Transverse colon (tissue), 4 donors: ENCODE measurements at regions not wholly inside any gene's neighbourhood (a gene's known extent, or its start where the extent isn't known, plus 50 kb on each side); places are given as distances from the start of the nearest gene placed in this dataset.

Source experiments
- CTCF ChIP-seq, 5 experiments: fragments of 200-600 bp in 3 of 5; fragments of 450-650 bp in 2 of 5; sonication (generic) in 3 of 5; IDR thresholded peaks; 1 replicate in 2 of 5; 2 replicates in 3 of 5; pipeline ENCODE4 v1.5.1; 2016 to 2017; ENCODE audit warnings: antibody characterized with exemption in 5 of 5, inconsistent platforms in 3 of 5, mild to moderate bottlenecking in 2 of 5, moderate library complexity in 1 of 5
- EP300 ChIP-seq: sonication (generic); formaldehyde crosslinking; IDR thresholded peaks from one replicate; pipeline ENCODE4 v1.6.1; 2017; ENCODE audit warnings: antibody characterized with exemption, low read depth
- POLR2A ChIP-seq: fragments of 450-650 bp; IDR thresholded peaks from one replicate; pipeline ENCODE4 v1.6.1; 2016; ENCODE audit warnings: antibody characterized with exemption, mild to moderate bottlenecking, moderate library complexity
- POLR2AphosphoS5 ChIP-seq, 3 donors: sonication (generic); formaldehyde crosslinking; IDR thresholded peaks; one replicate each; pipeline ENCODE4 v1.6.1; 2016; ENCODE audit warnings: antibody characterized with exemption in 3 of 3

- TF ChIP-seq POLR2AphosphoS5 (IDR thresholded peaks at IDR 0.05) (no peak), POLR2A (no peak), CTCF (IDR thresholded peaks at IDR 0.05) (no peak), EP300 (no peak)
These were observed 338.5 kb downstream of the PCDH7 start for GRCh38 chr4:31058656-31059055.
